Liver (tissue), 8 donors: ENCODE measurements at regions not wholly inside any gene's neighbourhood (a gene's known extent, or its start where the extent isn't known, plus 50 kb on each side); places are given as distances from the start of the nearest gene placed in this dataset.

ENCODE experiments used
- DNase-seq: peaks from one replicate; pipeline ENCODE4 v3.0.0-alpha.2; 2017; ENCODE audit warnings: low spot score
- H3K27ac ChIP-seq, 2 donors: one replicate each; pipeline ENCODE4 v1.7.0; 2013; ENCODE audit warnings: inconsistent platforms in 2 of 2, low read length in 2 of 2, control low read depth in 1 of 2, low read depth in 1 of 2, mild to moderate bottlenecking in 1 of 2
- H3K27me3 ChIP-seq, 4 donors: one replicate each; pipeline versions ENCODE4 v1.6.1 to v1.7.0; 2013; ENCODE audit warnings: low read length in 3 of 4, inconsistent platforms in 1 of 4, mild to moderate bottlenecking in 1 of 4, moderate library complexity in 1 of 4; ENCODE audit not compliant: control insufficient read depth in 4 of 4, insufficient read depth in 4 of 4
- H3K36me3 ChIP-seq, 4 donors: one replicate each; pipeline versions ENCODE4 v1.6.1 to v1.7.0; 2013; ENCODE audit warnings: low read length in 3 of 4, mild to moderate bottlenecking in 3 of 4, low read depth in 1 of 4, moderate library complexity in 1 of 4; ENCODE audit not compliant: control insufficient read depth in 4 of 4, insufficient read depth in 3 of 4
- H3K4me1 ChIP-seq, 4 donors: one replicate each; pipeline versions ENCODE4 v1.6.1 to v1.7.0; 2013; ENCODE audit warnings: low read length in 3 of 4, mild to moderate bottlenecking in 3 of 4, moderate library complexity in 1 of 4; ENCODE audit not compliant: control insufficient read depth in 4 of 4, insufficient read depth in 4 of 4
- H3K4me3 ChIP-seq, 3 donors: one replicate each; pipeline versions ENCODE4 v1.6.1 to v1.7.0; 2013; ENCODE audit warnings: low read length in 3 of 3, control low read depth in 1 of 3, low read depth in 1 of 3, mild to moderate bottlenecking in 1 of 3
- H3K9ac ChIP-seq, 2 donors: one replicate each; pipeline ENCODE4 v1.7.0; 2013; ENCODE audit warnings: low read length in 2 of 2, mild to moderate bottlenecking in 2 of 2, moderate library complexity in 2 of 2, control low read depth in 1 of 2, low read depth in 1 of 2
- H3K9me3 ChIP-seq, 4 donors: one replicate each; pipeline versions ENCODE4 v1.6.1 to v1.7.0; 2013; ENCODE audit warnings: low read length in 3 of 4; ENCODE audit not compliant: control insufficient read depth in 4 of 4
- EGR1 ChIP-seq, 2 donors: IDR thresholded peaks; 2 replicates each; pipeline ENCODE4 v1.6.1; 2016 to 2018; ENCODE audit warnings: antibody characterized with exemption in 2 of 2, low read depth in 2 of 2
- FOXA1 ChIP-seq: IDR thresholded peaks from 2 replicates; pipeline ENCODE4 v1.6.1; 2016; ENCODE audit warnings: antibody characterized with exemption
- GABPA ChIP-seq, 2 donors: IDR thresholded peaks in 1 of 2; conservative IDR thresholded peaks in 1 of 2; 2 replicates each; pipeline ENCODE4 v1.6.1; 2016; ENCODE audit warnings: antibody characterized with exemption in 2 of 2, mild to moderate bottlenecking in 1 of 2, moderate library complexity in 1 of 2
- JUND ChIP-seq, 2 donors: IDR thresholded peaks; 2 replicates each; pipeline ENCODE4 v1.6.1; 2016; ENCODE audit warnings: antibody characterized with exemption in 2 of 2
- NR2F2 ChIP-seq: IDR thresholded peaks from 2 replicates; pipeline ENCODE4 v1.6.1; 2016; ENCODE audit warnings: antibody characterized with exemption
- RAD21 ChIP-seq, 2 donors: IDR thresholded peaks; 2 replicates each; pipeline ENCODE4 v1.6.1; 2016; ENCODE audit warnings: antibody characterized with exemption in 2 of 2, mild to moderate bottlenecking in 2 of 2
- RXRA ChIP-seq, 2 donors: IDR thresholded peaks; 2 replicates each; pipeline ENCODE4 v1.6.1; 2017 to 2018; ENCODE audit warnings: antibody characterized with exemption in 2 of 2, mild to moderate bottlenecking in 1 of 2
- SP1 ChIP-seq: IDR thresholded peaks from 2 replicates; pipeline ENCODE4 v1.6.1; 2018; ENCODE audit warnings: antibody characterized with exemption, mild to moderate bottlenecking
- WGBS: extraction: QIAGEN DNeasy Blood & Tissue Kit; methylation state at CpG from one replicate; pipeline ENCODE4 v1.1.7; 2013; 5-methylcytosine and 5-hydroxymethylcytosine counted together
- TF ChIP-seq, protein P1 (sequence below): IDR thresholded peaks from 2 replicates; pipeline ENCODE4 v1.6.1; 2016; ENCODE audit warnings: antibody characterized with exemption, mild to moderate bottlenecking
- TF ChIP-seq, protein P2 (sequence below): fragments of 150-350 bp; IDR thresholded peaks from 2 replicates; pipeline ENCODE4 v1.5.1; 2017; ENCODE audit warnings: improper control_type of control experiment, low read depth, low read length; ENCODE audit not compliant: missing input control
- donor health status: healthy.
- donor health status: healthy.
- donor health status: healthy.
- donor health status: healthy.
- donor health status: healthy.

DNA sequence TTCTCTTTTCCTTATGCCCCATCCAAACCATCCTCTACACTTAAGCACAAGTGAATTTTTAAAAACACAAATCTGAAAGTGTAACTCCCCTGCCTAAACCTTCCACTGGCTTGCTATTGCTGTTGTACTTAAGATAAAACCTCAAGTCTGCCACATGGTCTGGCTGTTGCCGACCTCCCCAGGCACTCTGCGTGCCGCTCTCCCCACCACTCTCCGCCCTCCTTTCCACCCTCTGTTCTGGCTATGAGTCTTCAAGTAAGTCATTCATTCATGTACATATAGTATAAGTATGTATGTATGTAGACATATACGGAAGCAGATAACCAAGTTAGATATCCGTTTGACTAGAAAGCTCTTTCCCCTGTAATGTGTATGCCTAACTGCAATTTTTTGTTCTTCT, 94.7 kb upstream of the ANKRD55 start (continued):
- TF ChIP-seq, protein P1, sequence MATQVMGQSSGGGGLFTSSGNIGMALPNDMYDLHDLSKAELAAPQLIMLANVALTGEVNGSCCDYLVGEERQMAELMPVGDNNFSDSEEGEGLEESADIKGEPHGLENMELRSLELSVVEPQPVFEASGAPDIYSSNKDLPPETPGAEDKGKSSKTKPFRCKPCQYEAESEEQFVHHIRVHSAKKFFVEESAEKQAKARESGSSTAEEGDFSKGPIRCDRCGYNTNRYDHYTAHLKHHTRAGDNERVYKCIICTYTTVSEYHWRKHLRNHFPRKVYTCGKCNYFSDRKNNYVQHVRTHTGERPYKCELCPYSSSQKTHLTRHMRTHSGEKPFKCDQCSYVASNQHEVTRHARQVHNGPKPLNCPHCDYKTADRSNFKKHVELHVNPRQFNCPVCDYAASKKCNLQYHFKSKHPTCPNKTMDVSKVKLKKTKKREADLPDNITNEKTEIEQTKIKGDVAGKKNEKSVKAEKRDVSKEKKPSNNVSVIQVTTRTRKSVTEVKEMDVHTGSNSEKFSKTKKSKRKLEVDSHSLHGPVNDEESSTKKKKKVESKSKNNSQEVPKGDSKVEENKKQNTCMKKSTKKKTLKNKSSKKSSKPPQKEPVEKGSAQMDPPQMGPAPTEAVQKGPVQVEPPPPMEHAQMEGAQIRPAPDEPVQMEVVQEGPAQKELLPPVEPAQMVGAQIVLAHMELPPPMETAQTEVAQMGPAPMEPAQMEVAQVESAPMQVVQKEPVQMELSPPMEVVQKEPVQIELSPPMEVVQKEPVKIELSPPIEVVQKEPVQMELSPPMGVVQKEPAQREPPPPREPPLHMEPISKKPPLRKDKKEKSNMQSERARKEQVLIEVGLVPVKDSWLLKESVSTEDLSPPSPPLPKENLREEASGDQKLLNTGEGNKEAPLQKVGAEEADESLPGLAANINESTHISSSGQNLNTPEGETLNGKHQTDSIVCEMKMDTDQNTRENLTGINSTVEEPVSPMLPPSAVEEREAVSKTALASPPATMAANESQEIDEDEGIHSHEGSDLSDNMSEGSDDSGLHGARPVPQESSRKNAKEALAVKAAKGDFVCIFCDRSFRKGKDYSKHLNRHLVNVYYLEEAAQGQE = no peak
- TF ChIP-seq FOXA1 (no peak), JUND (IDR thresholded peaks at IDR 0.05) (no peak), NR2F2 (no peak), GABPA (IDR thresholded peaks at IDR 0.05 in 1 of 2, conservative IDR thresholded peaks at IDR 0.05 in 1 of 2) (no peak)

DNA sequence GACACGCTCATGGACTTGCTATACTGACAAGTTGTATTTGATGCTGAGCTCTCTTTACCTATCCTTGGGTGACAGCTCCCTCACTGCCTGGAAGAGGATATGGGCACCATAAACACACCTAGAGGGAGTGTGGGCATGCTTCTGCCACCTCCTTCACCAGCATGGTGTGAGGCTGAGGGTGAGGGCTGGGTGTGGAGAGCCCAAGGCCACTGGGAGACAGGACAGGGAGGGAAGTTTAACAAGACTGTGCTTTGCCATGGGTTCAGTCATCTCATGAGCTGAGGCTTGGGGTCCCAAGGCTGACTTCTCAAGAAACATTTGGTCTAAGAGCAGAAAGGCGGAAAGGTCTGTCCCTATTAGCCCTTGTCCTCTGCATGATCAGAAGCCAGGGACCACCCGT, 93.6 kb upstream of the ANKRD55 start:
- peaks cover 0 to 2% (median 0%) of the 10 kb centered on the region in 4 donors for H3K4me1 ChIP-seq
- H3K9me3 ChIP-seq = no peaks in the 10 kb centered on the region
- 96% methylated on average over 3 of the region's 3 CpGs for whole genome bisulfite sequencing
- H3K27me3 ChIP-seq = no peaks in the 10 kb centered on the region
- no peak overlapping the region for H3K27ac ChIP-seq
- H3K4me3 ChIP-seq = no peak overlapping the region
- H3K36me3 ChIP-seq = no peaks in the 10 kb centered on the region
- H3K9ac ChIP-seq = no peak overlapping the region
- no peak for DNase-seq
- TF ChIP-seq RAD21 (IDR thresholded peaks at IDR 0.05) (no peak), SP1 (no peak), EGR1 (IDR thresholded peaks at IDR 0.05; ENCODE audit: low read depth in 2 of 2) (no peak), JUND (IDR thresholded peaks at IDR 0.05) (no peak), FOXA1 (no peak)
- TF ChIP-seq, protein P2, sequence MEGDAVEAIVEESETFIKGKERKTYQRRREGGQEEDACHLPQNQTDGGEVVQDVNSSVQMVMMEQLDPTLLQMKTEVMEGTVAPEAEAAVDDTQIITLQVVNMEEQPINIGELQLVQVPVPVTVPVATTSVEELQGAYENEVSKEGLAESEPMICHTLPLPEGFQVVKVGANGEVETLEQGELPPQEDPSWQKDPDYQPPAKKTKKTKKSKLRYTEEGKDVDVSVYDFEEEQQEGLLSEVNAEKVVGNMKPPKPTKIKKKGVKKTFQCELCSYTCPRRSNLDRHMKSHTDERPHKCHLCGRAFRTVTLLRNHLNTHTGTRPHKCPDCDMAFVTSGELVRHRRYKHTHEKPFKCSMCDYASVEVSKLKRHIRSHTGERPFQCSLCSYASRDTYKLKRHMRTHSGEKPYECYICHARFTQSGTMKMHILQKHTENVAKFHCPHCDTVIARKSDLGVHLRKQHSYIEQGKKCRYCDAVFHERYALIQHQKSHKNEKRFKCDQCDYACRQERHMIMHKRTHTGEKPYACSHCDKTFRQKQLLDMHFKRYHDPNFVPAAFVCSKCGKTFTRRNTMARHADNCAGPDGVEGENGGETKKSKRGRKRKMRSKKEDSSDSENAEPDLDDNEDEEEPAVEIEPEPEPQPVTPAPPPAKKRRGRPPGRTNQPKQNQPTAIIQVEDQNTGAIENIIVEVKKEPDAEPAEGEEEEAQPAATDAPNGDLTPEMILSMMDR = no peak

DNA sequence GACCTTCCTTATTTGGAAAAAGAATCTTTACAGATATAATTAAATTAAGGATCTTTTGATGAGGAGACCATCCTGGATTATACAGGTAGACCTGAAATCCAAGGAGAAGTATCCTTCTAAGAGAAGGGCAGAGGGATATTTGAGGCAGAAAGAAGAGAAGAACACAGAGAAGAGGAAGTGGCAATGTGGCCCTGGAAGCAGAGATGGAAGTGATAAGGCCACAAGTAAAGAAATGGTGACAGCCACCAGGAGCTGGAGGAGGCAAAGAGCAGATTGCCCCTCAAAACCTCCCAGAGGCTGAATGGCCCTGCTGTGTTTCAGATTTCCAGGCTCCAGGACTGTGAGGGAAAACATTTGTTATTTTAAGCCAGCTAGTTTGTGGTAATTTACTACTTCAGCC, 93.0 kb upstream of the ANKRD55 start:
- H3K27me3 ChIP-seq = no peaks in the 10 kb centered on the region
- no peak for DNase-seq
- H3K4me3 ChIP-seq = no peak overlapping the region
- H3K9ac ChIP-seq = no peak overlapping the region
- H3K27ac ChIP-seq = no peak overlapping the region
- no peaks in the 10 kb centered on the region for H3K36me3 ChIP-seq
- peaks cover 0 to 2% (median 0%) of the 10 kb centered on the region in 4 donors for H3K4me1 ChIP-seq
- H3K9me3 ChIP-seq = no peaks in the 10 kb centered on the region
- TF ChIP-seq RXRA (IDR thresholded peaks at IDR 0.05) = no peak
- TF ChIP-seq, protein P1 = no peak
- TF ChIP-seq, protein P2 = no peak
